ENCODE measurements at regions not wholly inside any gene's neighbourhood (a gene's known extent, or its start where the extent isn't known, plus 50 kb on each side); places are given as distances from the start of the nearest gene placed in this dataset.

GRCh38 chr11:32262367-32262766 is 171.5 kb downstream of the RCN1 start:
- no peak for DNase-seq
- Mint-ChIP-seq H3K36me3 (no peaks in the 10 kb centered on the region), H3K27ac (no peak overlapping the region), H3K4me1 (no peaks in the 10 kb centered on the region), H3K9me3 (no peaks in the 10 kb centered on the region), H3K4me3 (no peak overlapping the region), H3K27me3 (no peaks in the 10 kb centered on the region)
- CTCF ChIA-PET = no interaction called here

- no peaks in the 10 kb centered on the region for H3K36me3 Mint-ChIP-seq
- no peak overlapping the region for H3K27ac Mint-ChIP-seq
- H3K4me3 Mint-ChIP-seq = no peak overlapping the region
- H3K4me1 Mint-ChIP-seq = no peaks in the 10 kb centered on the region
- DNase-seq = no peak
- CTCF ChIA-PET = no interaction called here
- no peaks in the 10 kb centered on the region for H3K27me3 Mint-ChIP-seq
- no peaks in the 10 kb centered on the region for H3K9me3 Mint-ChIP-seq
These were observed 169.4 kb downstream of the WT1 start for GRCh38 chr11:32265911-32266310.

- H3K36me3 Mint-ChIP-seq = no peaks in the 10 kb centered on the region
- no peaks in the 10 kb centered on the region for H3K9me3 Mint-ChIP-seq
- H3K27me3 Mint-ChIP-seq = no peaks in the 10 kb centered on the region
- CTCF ChIA-PET = no interaction called here
- H3K4me1 Mint-ChIP-seq = no peaks in the 10 kb centered on the region
- no peak overlapping the region for H3K27ac Mint-ChIP-seq
- no peak overlapping the region for H3K4me3 Mint-ChIP-seq
- no peak for DNase-seq
These were observed 168.7 kb downstream of the WT1 start for GRCh38 chr11:32266601-32267000.

- Mint-ChIP-seq H3K36me3 (no peaks in the 10 kb centered on the region), H3K4me1 (no peaks in the 10 kb centered on the region), H3K4me3 (no peak overlapping the region), H3K27ac (no peak overlapping the region), H3K27me3 (no peaks in the 10 kb centered on the region), H3K9me3 (no peaks in the 10 kb centered on the region)
- CTCF ChIA-PET = no interaction called here
- no peak for DNase-seq
These were observed 167.6 kb downstream of the WT1 start for GRCh38 chr11:32267679-32268187.

- Mint-ChIP-seq H3K36me3 (no peaks in the 10 kb centered on the region), H3K27me3 (no peaks in the 10 kb centered on the region), H3K4me3 (no peak overlapping the region), H3K9me3 (no peaks in the 10 kb centered on the region), H3K27ac (no peak overlapping the region), H3K4me1 (no peaks in the 10 kb centered on the region)
- no peak for DNase-seq
- CTCF ChIA-PET = no interaction called here
These were observed 161.4 kb downstream of the WT1 start for GRCh38 chr11:32273931-32274330.

GRCh38 chr11:32279672-32280071 is 155.7 kb downstream of the WT1 start:
- Mint-ChIP-seq H3K4me3 (no peak overlapping the region), H3K27ac (no peak overlapping the region), H3K36me3 (no peaks in the 10 kb centered on the region), H3K9me3 (no peaks in the 10 kb centered on the region), H3K4me1 (peaks cover 3% of the 10 kb centered on the region), H3K27me3 (no peaks in the 10 kb centered on the region)
- DNase-seq = no peak
- CTCF ChIA-PET = interaction anchor here (1.4 kb wide), 1 partner anchor 19 kb away, joined by 4 read pairs; no protein-coding TSS in a partner anchor

- Mint-ChIP-seq H3K4me3 (no peak overlapping the region), H3K27me3 (no peaks in the 10 kb centered on the region), H3K27ac (no peak overlapping the region), H3K9me3 (no peaks in the 10 kb centered on the region), H3K4me1 (peaks cover 3% of the 10 kb centered on the region), H3K36me3 (no peaks in the 10 kb centered on the region)
- CTCF ChIA-PET = interaction anchor here (0.6 to 1.4 kb wide), 2 partner anchors 18 to 239 kb away, joined by 3 to 4 read pairs; no protein-coding TSS in a partner anchor
- no peak for DNase-seq
These were observed 155.0 kb downstream of the WT1 start for GRCh38 chr11:32280339-32280738.

- H3K4me3 Mint-ChIP-seq = no peak overlapping the region
- no peaks in the 10 kb centered on the region for H3K9me3 Mint-ChIP-seq
- no peaks in the 10 kb centered on the region for H3K4me1 Mint-ChIP-seq
- DNase-seq = no peak
- H3K27ac Mint-ChIP-seq = no peak overlapping the region
- peaks cover 14% of the 10 kb centered on the region for H3K27me3 Mint-ChIP-seq
- CTCF ChIA-PET = no interaction called here
- H3K36me3 Mint-ChIP-seq = no peaks in the 10 kb centered on the region
These were observed 147.1 kb downstream of the WT1 start for GRCh38 chr11:32288276-32288675.

- Mint-ChIP-seq H3K4me3 (no peak overlapping the region), H3K27me3 (peaks cover 14% of the 10 kb centered on the region), H3K4me1 (no peaks in the 10 kb centered on the region), H3K9me3 (no peaks in the 10 kb centered on the region), H3K36me3 (no peaks in the 10 kb centered on the region), H3K27ac (no peak overlapping the region)
- DNase-seq = no peak
- CTCF ChIA-PET = no interaction called here
These were observed 145.6 kb downstream of the WT1 start for GRCh38 chr11:32289701-32290100.

- Mint-ChIP-seq H3K27ac (no peak overlapping the region), H3K9me3 (no peaks in the 10 kb centered on the region), H3K4me3 (no peak overlapping the region), H3K4me1 (peaks cover under 1% of the 10 kb centered on the region), H3K36me3 (no peaks in the 10 kb centered on the region), H3K27me3 (peaks cover 14% of the 10 kb centered on the region)
- DNase-seq = no peak
- CTCF ChIA-PET = interaction anchor here (0.6 to 0.7 kb wide), 3 partner anchors 17 to 1391 kb away, joined by 3 to 4 read pairs (median 3); no protein-coding TSS in a partner anchor
These were observed 144.6 kb downstream of the WT1 start for GRCh38 chr11:32290783-32291182.

GRCh38 chr11:32297611-32298011 is 137.7 kb downstream of the WT1 start:
- DNase-seq = no peak
- CTCF ChIA-PET = interaction anchor here (0.7 to 1.8 kb wide), 4 partner anchors 15 to 293 kb away, joined by 3 to 4 read pairs (median 4); no protein-coding TSS in a partner anchor
- H3K36me3 Mint-ChIP-seq = no peaks in the 10 kb centered on the region
- no peak overlapping the region for H3K27ac Mint-ChIP-seq
- H3K27me3 Mint-ChIP-seq = no peaks in the 10 kb centered on the region
- no peaks in the 10 kb centered on the region for H3K9me3 Mint-ChIP-seq
- H3K4me1 Mint-ChIP-seq = peaks cover 9% of the 10 kb centered on the region
- no peak overlapping the region for H3K4me3 Mint-ChIP-seq

- H3K27me3 Mint-ChIP-seq = no peaks in the 10 kb centered on the region
- H3K4me3 Mint-ChIP-seq = no peak overlapping the region
- no peak for DNase-seq
- CTCF ChIA-PET = interaction anchor here (1.0 kb wide), 1 partner anchor 21 kb away, joined by 3 read pairs; no protein-coding TSS in a partner anchor
- H3K4me1 Mint-ChIP-seq = no peaks in the 10 kb centered on the region
- no peaks in the 10 kb centered on the region for H3K36me3 Mint-ChIP-seq
- H3K9me3 Mint-ChIP-seq = no peaks in the 10 kb centered on the region
- H3K27ac Mint-ChIP-seq = no peak overlapping the region
These were observed 132.5 kb downstream of the WT1 start for GRCh38 chr11:32302826-32303225.

GRCh38 chr11:32304521-32304920 is 130.8 kb downstream of the WT1 start:
- Mint-ChIP-seq H3K27ac (no peak overlapping the region), H3K9me3 (no peaks in the 10 kb centered on the region), H3K4me3 (no peak overlapping the region), H3K4me1 (no peaks in the 10 kb centered on the region), H3K36me3 (no peaks in the 10 kb centered on the region), H3K27me3 (no peaks in the 10 kb centered on the region)
- CTCF ChIA-PET = interaction anchor here (1.8 kb wide), 1 partner anchor 8 kb away, joined by 6 read pairs; no protein-coding TSS in a partner anchor
- no peak for DNase-seq

- H3K4me3 Mint-ChIP-seq = no peak overlapping the region
- no peaks in the 10 kb centered on the region for H3K27me3 Mint-ChIP-seq
- no peak overlapping the region for H3K27ac Mint-ChIP-seq
- CTCF ChIA-PET = interaction anchor here (1.1 kb wide), 1 partner anchor 18 kb away, joined by 3 read pairs; no protein-coding TSS in a partner anchor
- H3K4me1 Mint-ChIP-seq = no peaks in the 10 kb centered on the region
- no peaks in the 10 kb centered on the region for H3K9me3 Mint-ChIP-seq
- no peaks in the 10 kb centered on the region for H3K36me3 Mint-ChIP-seq
- DNase-seq = no peak
These were observed 129.9 kb downstream of the WT1 start for GRCh38 chr11:32305460-32305859.

- Mint-ChIP-seq H3K27me3 (no peaks in the 10 kb centered on the region), H3K9me3 (no peaks in the 10 kb centered on the region), H3K36me3 (no peaks in the 10 kb centered on the region), H3K4me3 (no peak overlapping the region), H3K27ac (no peak overlapping the region), H3K4me1 (no peaks in the 10 kb centered on the region)
- no peak for DNase-seq
- CTCF ChIA-PET = interaction anchor here (0.5 kb wide), 1 partner anchor 17 kb away, joined by 3 read pairs; no protein-coding TSS in a partner anchor
These were observed 127.9 kb downstream of the WT1 start for GRCh38 chr11:32307471-32307870.
